C4-2B (cell line): ENCODE measurements at regions not wholly inside any gene's neighbourhood (a gene's known extent, or its start where the extent isn't known, plus 50 kb on each side); places are given as distances from the start of the nearest gene placed in this dataset.
"Not testable (repeated sequence)": the region's sequence is repeated elsewhere in the genome, so short reads cannot be mapped to it uniquely, and the experiment has no call there.

Experiments
- H3K27ac ChIP-seq: fragments of 450-650 bp; 2 replicates; pipeline ENCODE4 v1.5.1; 2017
- ZFX ChIP-seq: fragments of 450-650 bp; IDR thresholded peaks from 2 replicates; pipeline ENCODE4 v1.6.1; 2017
- TF ChIP-seq, protein P1 (sequence below): fragments of 450-650 bp; conservative IDR thresholded peaks from 2 replicates; pipeline ENCODE4 v1.5.1; 2017; ENCODE audit warnings: mild to moderate bottlenecking

DNA sequence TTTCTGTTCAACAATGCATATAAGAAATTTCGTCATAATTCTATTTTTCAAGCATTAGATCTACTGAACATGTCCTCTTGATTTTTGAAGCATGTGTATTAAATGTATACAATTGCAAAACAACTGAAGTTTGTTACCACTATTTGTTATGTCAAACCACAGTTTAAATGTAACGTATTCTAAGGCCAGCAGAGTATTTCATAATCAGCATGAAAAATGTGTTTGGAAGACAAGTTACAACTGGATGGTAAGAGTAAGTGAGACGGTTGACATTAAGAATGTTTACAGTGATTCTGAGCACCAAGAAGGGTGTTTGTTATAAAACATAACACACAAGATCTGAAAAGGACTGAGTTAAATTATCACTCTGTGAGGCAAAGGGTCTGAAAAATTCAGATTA lies 738.4 kb downstream of the PLOD2 start:
- no peak overlapping the region for H3K27ac ChIP-seq
- TF ChIP-seq, protein P1, sequence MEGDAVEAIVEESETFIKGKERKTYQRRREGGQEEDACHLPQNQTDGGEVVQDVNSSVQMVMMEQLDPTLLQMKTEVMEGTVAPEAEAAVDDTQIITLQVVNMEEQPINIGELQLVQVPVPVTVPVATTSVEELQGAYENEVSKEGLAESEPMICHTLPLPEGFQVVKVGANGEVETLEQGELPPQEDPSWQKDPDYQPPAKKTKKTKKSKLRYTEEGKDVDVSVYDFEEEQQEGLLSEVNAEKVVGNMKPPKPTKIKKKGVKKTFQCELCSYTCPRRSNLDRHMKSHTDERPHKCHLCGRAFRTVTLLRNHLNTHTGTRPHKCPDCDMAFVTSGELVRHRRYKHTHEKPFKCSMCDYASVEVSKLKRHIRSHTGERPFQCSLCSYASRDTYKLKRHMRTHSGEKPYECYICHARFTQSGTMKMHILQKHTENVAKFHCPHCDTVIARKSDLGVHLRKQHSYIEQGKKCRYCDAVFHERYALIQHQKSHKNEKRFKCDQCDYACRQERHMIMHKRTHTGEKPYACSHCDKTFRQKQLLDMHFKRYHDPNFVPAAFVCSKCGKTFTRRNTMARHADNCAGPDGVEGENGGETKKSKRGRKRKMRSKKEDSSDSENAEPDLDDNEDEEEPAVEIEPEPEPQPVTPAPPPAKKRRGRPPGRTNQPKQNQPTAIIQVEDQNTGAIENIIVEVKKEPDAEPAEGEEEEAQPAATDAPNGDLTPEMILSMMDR = no peak
- no peak for TF ChIP-seq ZFX

DNA sequence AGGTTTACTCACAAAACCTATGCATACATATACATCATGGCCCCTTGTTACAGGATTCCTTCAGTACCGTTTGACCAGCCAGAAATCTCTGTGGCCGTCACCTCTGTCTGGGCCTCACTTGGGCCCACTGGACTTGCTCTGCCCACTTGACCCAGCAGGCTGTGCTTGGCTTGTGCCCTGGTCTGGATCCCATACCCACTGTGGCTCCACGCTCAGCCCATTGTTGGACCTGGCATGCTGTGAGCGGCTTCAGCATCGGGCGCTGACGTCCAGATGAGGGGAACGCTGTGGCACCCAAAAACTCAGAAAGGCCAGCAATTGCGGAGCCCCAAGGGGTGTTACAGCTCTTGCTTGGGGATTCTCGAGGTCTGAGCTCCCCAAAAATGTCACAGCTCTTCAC lies 733.6 kb downstream of the PLOD2 start:
- no peak overlapping the region for H3K27ac ChIP-seq
- TF ChIP-seq ZFX = no peak
- TF ChIP-seq, protein P1 = no peak

DNA sequence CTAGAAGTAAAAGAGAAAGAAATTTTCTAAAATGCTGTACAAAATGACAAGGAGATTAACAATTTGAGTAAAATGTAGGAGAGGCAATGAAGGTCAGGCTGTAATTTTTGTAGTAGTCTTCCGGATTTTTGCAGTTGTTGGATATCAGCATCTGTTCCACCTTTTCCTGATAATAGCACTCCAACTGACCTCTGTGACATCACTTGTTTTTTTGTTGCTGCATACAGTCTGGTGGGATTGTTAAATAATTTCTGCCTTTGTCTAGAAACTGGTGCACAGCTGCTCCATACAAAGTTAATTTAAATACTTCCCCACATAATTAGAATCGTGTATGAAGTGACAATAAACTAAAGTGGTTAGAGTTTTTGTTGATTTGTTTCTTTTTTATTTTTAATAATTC lies 731.4 kb downstream of the PLOD2 start:
- H3K27ac ChIP-seq = no peak overlapping the region
- no peak for TF ChIP-seq ZFX
- TF ChIP-seq, protein P1 = no peak

DNA sequence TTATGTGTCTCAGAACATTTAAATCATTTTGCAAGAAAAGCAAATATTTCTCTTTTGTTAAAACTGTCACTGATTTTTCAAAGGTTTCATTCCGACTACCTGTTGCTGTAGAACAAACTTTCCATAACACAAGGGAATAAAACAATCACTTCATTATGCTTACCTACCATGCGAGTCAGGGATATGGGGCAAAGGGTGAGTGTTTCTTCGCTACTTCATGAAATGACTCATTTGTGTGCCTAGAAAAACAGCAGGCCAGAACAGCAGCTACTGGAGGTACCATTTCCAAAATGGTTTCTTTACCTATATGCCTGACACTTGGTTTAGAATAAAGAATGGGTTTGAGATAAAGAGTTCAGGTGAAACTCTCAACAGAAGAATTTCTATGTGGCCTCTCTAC lies 712.5 kb downstream of the PLOD2 start:
- H3K27ac ChIP-seq = no peak overlapping the region
- no peak for TF ChIP-seq ZFX
- TF ChIP-seq, protein P1 = no peak

DNA sequence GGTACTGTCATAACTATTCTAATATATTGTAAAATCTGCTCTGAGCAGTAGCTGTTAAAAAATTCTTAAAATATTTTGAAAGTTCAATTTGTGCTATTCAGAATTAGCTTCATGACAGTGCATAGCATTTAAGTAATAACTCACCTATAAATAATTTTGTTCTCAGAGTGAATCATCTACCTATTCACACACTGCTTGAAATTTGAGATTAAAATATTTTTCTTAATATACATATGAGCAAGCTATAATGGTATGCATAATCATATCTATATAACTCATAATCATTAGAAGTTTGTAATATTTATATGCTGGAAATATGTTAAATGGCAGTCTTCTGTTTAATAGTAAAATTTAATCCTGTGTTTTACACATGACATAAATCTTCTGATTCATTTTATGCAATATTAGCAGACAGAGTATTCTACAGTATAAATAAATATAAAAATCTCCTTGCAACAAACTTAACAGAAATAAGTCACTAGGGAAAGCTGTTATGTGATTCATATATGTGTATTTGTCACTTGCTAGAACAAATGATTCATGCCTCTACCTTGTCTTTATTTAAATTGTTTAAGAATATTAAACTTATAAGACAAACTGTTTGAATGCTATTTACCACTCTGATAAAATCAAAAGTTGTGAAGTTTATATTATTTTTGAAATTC lies 710.8 kb downstream of the PLOD2 start:
- no peak for TF ChIP-seq ZFX
- TF ChIP-seq, protein P1 = no peak
- H3K27ac ChIP-seq = no peak overlapping the region

DNA sequence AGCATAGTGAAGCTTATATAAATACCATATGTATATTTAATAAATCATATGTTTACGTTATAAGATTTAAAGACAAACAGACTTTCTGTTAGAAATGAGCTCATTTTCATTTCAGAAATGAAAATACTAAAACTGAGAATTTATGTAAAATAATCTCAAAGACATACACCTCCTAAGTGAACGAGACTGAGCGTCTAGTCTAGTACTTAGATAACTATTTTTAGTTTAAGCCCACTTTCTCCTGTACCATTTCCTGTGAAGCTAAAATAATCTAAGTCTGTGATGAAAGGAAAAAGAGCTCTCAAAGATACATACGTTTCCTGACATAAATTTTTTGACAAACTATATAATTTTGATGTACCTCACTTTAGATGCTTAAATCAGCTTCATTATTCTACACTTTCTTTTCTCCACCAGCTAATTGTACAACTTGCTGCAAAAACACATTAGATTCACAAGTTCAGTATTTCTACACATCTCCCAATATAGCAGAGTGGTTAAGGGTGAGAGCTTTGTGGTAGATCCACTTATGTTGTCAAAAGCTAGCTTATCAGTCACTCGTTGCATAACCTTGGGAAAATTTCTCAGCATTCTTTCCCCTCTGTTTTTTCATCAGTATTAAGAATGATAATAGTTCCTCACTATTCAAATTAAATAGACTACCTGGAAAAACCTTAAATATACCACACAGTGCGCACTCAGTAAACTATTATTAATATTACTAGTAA lies 703.0 kb downstream of the PLOD2 start:
- no peak overlapping the region for H3K27ac ChIP-seq
- TF ChIP-seq, protein P1 = no peak
- TF ChIP-seq ZFX = no peak

DNA sequence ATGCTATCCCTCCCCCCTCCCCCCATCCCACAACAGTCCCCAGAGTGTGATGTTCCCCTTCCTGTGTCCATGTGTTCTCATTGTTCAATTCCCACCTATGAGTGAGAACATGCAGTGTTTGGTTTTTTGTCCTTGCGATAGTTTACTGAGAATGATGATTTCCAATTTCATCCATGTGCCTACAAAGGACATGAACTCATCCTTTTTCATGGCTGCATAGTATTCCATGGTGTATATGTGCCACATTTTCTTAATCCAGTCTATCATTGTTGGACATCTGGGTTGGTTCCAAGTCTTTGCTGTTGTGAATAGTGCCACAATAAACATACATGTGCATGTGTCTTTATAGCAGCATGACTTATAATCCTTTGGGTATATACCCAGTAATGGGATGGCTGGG lies 701.3 kb downstream of the PLOD2 start:
- H3K27ac ChIP-seq = not testable (repeated sequence)

DNA sequence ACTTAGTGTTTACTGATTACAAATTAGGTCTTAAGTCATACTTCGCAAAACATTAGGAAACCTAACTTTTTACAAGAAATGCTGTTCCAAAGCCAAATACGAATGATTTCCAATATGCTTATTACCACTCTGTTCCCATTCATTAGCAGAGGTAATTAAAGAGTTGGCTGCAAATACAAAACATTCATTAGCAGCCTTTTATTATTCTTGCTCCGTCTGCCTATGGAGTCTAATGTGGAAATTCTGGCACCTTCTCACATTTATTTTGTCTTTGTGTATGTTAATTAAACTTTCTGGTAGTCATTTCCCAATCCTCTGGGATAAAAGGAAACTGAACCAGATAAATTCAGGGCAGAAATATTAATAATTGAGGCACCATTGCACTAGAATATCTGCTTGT lies 689.0 kb downstream of the PLOD2 start:
- no peak overlapping the region for H3K27ac ChIP-seq
- TF ChIP-seq ZFX = no peak
- TF ChIP-seq, protein P1 = no peak

DNA sequence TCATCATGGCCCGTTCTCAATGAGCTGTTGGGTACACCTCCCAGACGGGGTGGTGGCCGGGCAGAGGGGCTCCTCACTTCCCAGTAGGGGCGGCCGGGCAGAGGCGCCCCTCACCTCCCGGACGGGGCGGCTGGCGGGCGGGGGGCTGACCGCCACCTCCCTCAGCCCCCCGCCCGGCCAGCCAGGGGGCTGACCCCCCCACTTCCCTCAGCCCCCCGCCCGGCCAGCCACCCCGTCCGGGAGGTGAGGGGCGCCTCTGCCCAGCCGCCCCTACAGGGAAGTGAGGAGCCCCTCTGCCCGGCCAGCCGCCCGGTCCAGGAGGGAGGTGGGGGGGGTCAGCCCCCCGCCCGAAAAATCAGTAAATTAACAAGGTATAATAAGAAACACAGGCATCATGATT lies 678.2 kb downstream of the PLOD2 start:
- not testable (repeated sequence) for H3K27ac ChIP-seq
